SH-SY5Y (cell line): ENCODE measurements at regions not wholly inside any gene's neighbourhood (a gene's known extent, or its start where the extent isn't known, plus 50 kb on each side); places are given as distances from the start of the nearest gene placed in this dataset.

Source experiments
- GATA2 ChIP-seq: IDR thresholded peaks from 2 replicates; pipeline ENCODE4 v1.6.1; 2011; ENCODE audit warnings: mild to moderate bottlenecking, low read depth, low read length
- GATA3 ChIP-seq: IDR thresholded peaks from 2 replicates; pipeline ENCODE4 v1.6.1; 2011; ENCODE audit warnings: low read depth, mild to moderate bottlenecking, low read length, moderate library complexity

DNA sequence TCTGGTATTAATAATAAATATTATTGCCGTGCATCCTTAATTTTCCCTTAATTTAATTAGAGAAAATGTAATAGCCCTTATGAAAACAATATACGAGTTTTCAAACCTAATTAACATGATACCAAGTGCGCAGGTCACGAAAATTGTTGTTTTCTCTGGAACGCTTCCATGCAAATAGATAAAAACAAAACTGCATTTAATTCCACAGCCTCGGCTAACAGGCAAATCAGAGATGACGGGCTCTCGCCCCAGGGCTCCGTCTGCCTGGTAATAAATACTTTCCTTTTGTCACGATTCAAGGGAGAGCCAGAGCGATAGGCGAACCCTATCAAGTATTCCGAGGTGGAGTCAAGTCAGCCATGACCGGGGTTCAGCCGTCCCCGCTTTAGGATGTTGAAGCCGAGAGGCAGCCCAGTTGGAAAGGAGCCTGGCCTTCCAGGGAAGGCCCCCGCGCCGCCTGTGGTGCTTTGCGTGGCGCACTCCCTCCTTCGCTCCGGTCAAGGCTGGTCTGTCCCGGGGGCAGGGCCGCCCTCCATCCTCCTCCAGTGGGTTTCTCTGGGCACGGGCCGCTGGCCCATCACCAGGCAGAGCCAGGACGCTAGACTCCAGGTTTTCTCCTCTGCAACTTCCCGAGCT lies 137.8 kb upstream of the GSC start:
- TF ChIP-seq GATA2 (no peak), GATA3 (no peak)

- TF ChIP-seq GATA3 (no peak), GATA2 (no peak)
Observed at GRCh38 chr14:94906991-94907587, 137.2 kb upstream of the GSC start.

- TF ChIP-seq GATA3: no peak
Observed at GRCh38 chr14:94906577-94906976, 136.7 kb upstream of the GSC start.

- TF ChIP-seq GATA2 (no peak), GATA3 (no peak)
Observed at GRCh38 chr14:94904636-94905035, 134.7 kb upstream of the GSC start.

- TF ChIP-seq GATA3: no peak
- TF ChIP-seq GATA2: no peak
Observed at GRCh38 chr14:94903883-94904282, 134.0 kb upstream of the GSC start.

DNA sequence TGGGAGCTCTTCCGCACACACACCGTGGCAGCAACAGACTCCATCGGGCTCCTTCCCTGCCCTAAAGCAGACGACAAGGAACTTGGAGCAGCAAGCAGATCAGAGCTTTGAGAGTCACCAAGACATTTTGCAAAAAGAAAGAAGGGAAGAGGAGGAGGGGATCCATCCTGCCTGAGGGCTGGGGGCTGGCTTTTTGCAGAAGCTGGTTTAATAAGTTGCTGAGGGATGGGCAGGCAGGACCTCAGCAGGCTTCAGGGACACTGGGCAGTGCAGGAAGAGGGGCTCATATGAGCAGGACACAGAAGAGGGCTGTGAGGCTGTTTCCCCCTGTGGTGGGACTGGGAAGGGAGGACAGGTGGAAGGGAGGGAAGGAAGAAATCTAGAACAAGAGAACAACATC lies 133.4 kb upstream of the GSC start:
- no peak for TF ChIP-seq GATA3
- no peak for TF ChIP-seq GATA2

DNA sequence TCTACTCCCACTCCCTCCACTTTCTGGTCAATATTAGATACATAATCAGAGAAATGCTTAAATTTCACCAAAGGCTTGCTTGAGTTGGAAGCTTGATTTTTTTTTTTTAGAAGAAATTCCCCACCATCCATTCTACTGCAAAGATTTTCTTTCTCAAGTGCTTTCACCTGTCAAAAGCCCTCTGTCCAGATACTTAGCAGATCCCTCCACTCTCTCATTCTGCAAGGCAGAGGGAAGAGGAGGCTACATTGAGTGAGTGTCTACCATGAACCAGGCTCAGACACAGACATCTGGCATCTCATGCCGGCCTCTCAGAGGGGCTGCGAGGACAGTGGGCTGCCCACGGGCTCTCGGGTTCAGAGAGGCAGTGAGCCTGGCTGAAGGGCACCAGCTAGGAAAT lies 127.6 kb upstream of the GSC start:
- TF ChIP-seq GATA2: no peak

DNA sequence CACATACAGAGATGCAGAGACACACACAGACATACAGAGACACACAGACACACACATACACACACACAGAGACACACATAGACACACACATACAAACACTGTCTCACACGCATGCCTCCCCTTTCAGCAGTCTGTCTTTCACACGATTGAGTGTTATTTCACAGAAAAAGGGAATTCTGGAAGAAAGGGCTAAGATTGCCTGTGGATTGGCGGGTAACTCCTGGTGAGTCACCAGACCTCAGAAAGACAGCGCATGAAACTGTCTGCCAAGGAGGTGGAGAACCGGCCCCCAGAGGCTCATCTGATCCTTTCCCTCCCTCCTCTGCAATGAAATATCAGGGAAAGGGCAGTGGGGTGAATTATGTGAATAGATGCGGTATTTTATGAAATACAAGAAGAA lies 127.2 kb upstream of the GSC start:
- TF ChIP-seq GATA2 (no peak), GATA3 (no peak)

- no peak for TF ChIP-seq GATA2
- TF ChIP-seq GATA3: no peak
Observed at GRCh38 chr14:94893411-94894160, 123.7 kb upstream of the GSC start.

- TF ChIP-seq GATA2 (no peak), GATA3 (no peak)
Observed at GRCh38 chr14:94890785-94891184, 120.9 kb upstream of the GSC start.

GRCh38 chr14:94889520-94890312 lies 119.8 kb upstream of the GSC start:
- no peak for TF ChIP-seq GATA3
- no peak for TF ChIP-seq GATA2

DNA sequence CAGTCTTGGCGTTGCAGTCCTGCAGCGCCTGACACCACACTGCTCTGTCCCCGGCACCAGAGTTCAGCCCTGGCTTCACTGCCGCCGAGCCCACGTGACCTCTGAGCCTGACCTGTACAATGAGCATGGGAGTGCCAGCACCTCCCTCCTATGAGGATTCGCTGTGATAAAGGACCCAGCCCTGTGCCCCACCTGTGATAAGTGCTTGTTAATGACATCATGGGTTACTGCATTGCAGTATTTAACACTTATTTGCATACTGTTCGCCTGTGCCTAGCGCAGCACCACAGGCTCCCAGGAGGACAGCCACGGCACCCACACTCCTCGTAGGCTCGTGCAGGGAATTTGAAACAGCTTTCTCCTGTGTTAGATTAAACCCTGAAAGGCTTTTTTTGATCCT lies 118.2 kb upstream of the GSC start:
- no peak for TF ChIP-seq GATA2
- no peak for TF ChIP-seq GATA3

- TF ChIP-seq GATA2 (no peak), GATA3 (no peak)
Observed at GRCh38 chr14:94887591-94887990, 117.7 kb upstream of the GSC start.

DNA sequence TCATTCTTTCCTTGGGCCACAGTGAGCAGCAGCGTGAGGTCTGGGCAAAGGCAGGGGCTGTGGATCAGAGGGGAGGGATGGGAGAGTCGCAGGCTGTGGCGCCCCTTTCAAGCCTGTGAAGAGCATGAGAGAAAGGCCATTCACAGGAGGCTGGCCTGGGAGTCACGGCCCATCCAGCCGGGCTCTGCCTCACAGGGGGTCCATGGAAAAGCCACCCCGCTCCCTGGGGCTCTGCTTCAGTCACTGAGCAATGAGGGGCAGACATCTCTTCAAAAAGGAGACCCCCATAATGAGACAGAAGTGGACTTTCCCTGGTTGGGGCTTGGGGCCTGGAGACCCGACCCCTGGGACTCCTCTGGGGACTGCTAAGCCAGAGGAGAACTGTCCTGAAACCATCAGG lies 117.0 kb upstream of the GSC start:
- TF ChIP-seq GATA2 (no peak), GATA3 (no peak)
